ENCODE measurements at regions not wholly inside any gene's neighbourhood (a gene's known extent, or its start where the extent isn't known, plus 50 kb on each side); places are given as distances from the start of the nearest gene placed in this dataset.
"Not testable (repeated sequence)": the region's sequence is repeated elsewhere in the genome, so short reads cannot be mapped to it uniquely, and the experiment has no call there.

DNA sequence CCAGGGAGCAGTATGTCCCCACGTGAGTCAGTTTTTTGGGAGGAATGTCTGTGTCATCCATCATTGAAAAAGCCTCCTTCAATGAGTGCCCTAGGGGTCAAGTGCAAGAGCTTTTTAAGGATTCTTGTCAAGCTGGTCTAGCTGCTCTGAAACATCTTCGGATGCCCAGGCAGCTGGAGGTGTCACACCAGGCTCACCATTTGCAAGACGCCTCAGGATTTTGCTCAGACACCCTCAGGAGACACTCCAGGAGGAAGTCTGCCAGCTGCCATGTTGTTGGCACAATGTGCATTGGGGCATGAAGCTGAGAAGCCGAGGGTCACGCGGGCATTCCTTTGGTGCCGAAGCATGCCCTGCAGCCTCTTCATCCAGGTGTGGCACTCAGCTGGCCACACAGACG is 111.1 kb upstream of the S1PR3 start:
- CTCF ChIA-PET: no interaction called here
- Mint-ChIP-seq H3K9me3 (peaks cover 22% of the 10 kb centered on the region), H3K4me3 (no peak overlapping the region), H3K27ac (no peak overlapping the region), H3K36me3 (peaks cover 3% of the 10 kb centered on the region; the same call in 1 of the 2 replicates), H3K4me1 (no peaks in the 10 kb centered on the region), H3K27me3 (ENCODE audit: low read depth) (no peaks in the 10 kb centered on the region)
- DNase-seq (ENCODE audit: low spot score) (no peak), ATAC-seq (no peak)
- TF ChIP-seq, protein P1, sequence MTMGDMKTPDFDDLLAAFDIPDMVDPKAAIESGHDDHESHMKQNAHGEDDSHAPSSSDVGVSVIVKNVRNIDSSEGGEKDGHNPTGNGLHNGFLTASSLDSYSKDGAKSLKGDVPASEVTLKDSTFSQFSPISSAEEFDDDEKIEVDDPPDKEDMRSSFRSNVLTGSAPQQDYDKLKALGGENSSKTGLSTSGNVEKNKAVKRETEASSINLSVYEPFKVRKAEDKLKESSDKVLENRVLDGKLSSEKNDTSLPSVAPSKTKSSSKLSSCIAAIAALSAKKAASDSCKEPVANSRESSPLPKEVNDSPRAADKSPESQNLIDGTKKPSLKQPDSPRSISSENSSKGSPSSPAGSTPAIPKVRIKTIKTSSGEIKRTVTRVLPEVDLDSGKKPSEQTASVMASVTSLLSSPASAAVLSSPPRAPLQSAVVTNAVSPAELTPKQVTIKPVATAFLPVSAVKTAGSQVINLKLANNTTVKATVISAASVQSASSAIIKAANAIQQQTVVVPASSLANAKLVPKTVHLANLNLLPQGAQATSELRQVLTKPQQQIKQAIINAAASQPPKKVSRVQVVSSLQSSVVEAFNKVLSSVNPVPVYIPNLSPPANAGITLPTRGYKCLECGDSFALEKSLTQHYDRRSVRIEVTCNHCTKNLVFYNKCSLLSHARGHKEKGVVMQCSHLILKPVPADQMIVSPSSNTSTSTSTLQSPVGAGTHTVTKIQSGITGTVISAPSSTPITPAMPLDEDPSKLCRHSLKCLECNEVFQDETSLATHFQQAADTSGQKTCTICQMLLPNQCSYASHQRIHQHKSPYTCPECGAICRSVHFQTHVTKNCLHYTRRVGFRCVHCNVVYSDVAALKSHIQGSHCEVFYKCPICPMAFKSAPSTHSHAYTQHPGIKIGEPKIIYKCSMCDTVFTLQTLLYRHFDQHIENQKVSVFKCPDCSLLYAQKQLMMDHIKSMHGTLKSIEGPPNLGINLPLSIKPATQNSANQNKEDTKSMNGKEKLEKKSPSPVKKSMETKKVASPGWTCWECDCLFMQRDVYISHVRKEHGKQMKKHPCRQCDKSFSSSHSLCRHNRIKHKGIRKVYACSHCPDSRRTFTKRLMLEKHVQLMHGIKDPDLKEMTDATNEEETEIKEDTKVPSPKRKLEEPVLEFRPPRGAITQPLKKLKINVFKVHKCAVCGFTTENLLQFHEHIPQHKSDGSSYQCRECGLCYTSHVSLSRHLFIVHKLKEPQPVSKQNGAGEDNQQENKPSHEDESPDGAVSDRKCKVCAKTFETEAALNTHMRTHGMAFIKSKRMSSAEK (CRISPR knock-in tag; IDR thresholded peaks at IDR 0.05; ENCODE audit: borderline replicate concordance): no peak
- TF ChIP-seq ELF4 (CRISPR knock-in tag; IDR thresholded peaks at IDR 0.05; ENCODE audit: low read depth) (no peak), CREB1 (CRISPR knock-in tag; IDR thresholded peaks at IDR 0.05) (no peak), ESRRA (CRISPR knock-in tag; IDR thresholded peaks at IDR 0.05; ENCODE audit: borderline replicate concordance) (no peak), NR1H2 (CRISPR knock-in tag; IDR thresholded peaks at IDR 0.05) (no peak), FOXK1 (CRISPR knock-in tag; IDR thresholded peaks at IDR 0.05) (no peak), FOXP1 (CRISPR knock-in tag; IDR thresholded peaks at IDR 0.05; ENCODE audit: borderline replicate concordance) (no peak), ZNF219 (CRISPR knock-in tag; IDR thresholded peaks at IDR 0.05; ENCODE audit: borderline replicate concordance) (no peak), FOXJ3 (CRISPR knock-in tag; IDR thresholded peaks at IDR 0.05; ENCODE audit: borderline replicate concordance) (no peak)
- TF ChIP-seq, protein P2, sequence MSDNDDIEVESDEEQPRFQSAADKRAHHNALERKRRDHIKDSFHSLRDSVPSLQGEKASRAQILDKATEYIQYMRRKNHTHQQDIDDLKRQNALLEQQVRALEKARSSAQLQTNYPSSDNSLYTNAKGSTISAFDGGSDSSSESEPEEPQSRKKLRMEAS (CRISPR knock-in tag; IDR thresholded peaks at IDR 0.05): no peak
- TF ChIP-seq, protein P3, sequence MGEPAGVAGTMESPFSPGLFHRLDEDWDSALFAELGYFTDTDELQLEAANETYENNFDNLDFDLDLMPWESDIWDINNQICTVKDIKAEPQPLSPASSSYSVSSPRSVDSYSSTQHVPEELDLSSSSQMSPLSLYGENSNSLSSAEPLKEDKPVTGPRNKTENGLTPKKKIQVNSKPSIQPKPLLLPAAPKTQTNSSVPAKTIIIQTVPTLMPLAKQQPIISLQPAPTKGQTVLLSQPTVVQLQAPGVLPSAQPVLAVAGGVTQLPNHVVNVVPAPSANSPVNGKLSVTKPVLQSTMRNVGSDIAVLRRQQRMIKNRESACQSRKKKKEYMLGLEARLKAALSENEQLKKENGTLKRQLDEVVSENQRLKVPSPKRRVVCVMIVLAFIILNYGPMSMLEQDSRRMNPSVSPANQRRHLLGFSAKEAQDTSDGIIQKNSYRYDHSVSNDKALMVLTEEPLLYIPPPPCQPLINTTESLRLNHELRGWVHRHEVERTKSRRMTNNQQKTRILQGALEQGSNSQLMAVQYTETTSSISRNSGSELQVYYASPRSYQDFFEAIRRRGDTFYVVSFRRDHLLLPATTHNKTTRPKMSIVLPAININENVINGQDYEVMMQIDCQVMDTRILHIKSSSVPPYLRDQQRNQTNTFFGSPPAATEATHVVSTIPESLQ (CRISPR knock-in tag; IDR thresholded peaks at IDR 0.05): no peak
- TF ChIP-seq, protein P4, sequence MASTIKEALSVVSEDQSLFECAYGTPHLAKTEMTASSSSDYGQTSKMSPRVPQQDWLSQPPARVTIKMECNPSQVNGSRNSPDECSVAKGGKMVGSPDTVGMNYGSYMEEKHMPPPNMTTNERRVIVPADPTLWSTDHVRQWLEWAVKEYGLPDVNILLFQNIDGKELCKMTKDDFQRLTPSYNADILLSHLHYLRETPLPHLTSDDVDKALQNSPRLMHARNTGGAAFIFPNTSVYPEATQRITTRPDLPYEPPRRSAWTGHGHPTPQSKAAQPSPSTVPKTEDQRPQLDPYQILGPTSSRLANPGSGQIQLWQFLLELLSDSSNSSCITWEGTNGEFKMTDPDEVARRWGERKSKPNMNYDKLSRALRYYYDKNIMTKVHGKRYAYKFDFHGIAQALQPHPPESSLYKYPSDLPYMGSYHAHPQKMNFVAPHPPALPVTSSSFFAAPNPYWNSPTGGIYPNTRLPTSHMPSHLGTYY (CRISPR knock-in tag; IDR thresholded peaks at IDR 0.05): no peak
- POLR2A ChIA-PET: no interaction called here

DNA sequence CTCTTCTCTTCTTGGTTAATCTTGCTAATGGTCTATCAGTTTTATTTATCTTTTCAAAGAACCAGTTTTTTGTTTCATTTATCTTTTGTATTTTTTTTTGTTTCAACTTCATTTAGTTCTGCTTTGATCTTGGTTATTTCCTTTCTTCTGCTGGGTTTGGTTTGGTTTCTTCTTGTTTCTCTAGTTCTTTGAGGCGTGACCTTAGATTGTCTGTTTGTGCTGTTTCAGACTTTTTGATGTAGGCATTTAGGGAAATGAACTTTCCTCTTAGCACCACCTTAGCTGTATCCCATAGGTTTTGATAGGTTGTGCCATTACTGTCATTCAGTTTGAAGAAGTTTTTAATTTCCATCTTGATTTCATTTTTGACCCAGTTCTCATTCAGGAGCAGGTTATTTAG is 107.0 kb upstream of the S1PR3 start:
- H3K27ac Mint-ChIP-seq; ATAC-seq; H3K36me3 Mint-ChIP-seq; DNase-seq (ENCODE audit: low spot score); CTCF ChIA-PET; H3K4me3 Mint-ChIP-seq; H3K4me1 Mint-ChIP-seq; H3K27me3 Mint-ChIP-seq (ENCODE audit: low read depth): not testable (repeated sequence)
- POLR2A ChIA-PET: interaction anchor here (0.8 kb wide), 1 partner anchor 86 kb away, joined by 3 read pairs; no protein-coding TSS in a partner anchor
- peaks cover 18% of the 10 kb centered on the region for H3K9me3 Mint-ChIP-seq

DNA sequence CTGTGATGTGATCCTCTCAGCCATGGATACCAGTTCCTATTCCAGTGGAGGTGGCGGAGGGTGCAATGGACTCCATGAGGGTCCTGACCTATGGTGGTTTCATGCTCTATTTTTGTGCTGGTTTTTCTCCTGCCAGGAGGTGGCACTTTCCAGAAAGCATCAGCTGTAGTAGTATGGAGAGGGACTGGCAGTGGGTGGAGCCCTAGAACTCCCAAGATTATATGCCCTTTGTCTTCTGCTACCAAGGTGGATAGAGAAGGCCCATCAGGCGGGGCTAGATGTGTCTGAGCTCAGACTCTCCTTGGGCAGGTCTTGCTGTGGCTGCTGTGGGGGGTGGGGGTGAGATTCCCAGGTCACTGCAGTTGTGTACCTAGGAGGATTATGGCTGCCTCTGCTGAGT is 104.5 kb upstream of the S1PR3 start:
- DNase-seq (ENCODE audit: low spot score); H3K4me1 Mint-ChIP-seq; H3K36me3 Mint-ChIP-seq; H3K27ac Mint-ChIP-seq; H3K27me3 Mint-ChIP-seq (ENCODE audit: low read depth); H3K4me3 Mint-ChIP-seq; POLR2A ChIA-PET; ATAC-seq; CTCF ChIA-PET: not testable (repeated sequence)
- peaks cover 18% of the 10 kb centered on the region for H3K9me3 Mint-ChIP-seq

DNA sequence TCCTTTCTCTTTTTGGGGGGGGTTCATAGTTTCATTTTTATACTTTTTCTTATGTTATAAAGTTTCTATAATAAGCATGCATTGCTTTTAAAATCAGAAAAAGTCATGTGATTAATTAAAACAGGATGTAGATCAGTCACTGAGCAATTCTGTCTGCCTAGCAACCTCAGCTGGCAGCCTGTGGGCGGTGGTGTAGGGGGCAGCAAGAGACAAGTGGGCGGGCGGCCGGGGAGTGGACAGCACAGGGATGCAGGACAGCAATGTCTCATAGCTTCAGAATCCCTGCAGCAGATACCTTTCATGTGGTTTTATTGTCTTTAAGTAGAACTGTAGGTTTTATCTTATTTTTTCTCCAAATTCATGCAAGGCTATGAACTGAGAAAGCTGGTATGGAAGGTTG is 101.9 kb upstream of the S1PR3 start:
- Mint-ChIP-seq H3K4me3 (no peak overlapping the region), H3K9me3 (peaks cover under 1% of the 10 kb centered on the region; the same call in 1 of the 2 replicates), H3K36me3 (no peaks in the 10 kb centered on the region), H3K27me3 (ENCODE audit: low read depth) (no peaks in the 10 kb centered on the region), H3K4me1 (no peaks in the 10 kb centered on the region), H3K27ac (no peak overlapping the region)
- DNase-seq (ENCODE audit: low spot score): no peak
- ChIA-PET POLR2A (no interaction called here), CTCF (no interaction called here)
- ATAC-seq: no peak
- TF ChIP-seq GTF2I (CRISPR knock-in tag; conservative IDR thresholded peaks at IDR 0.05) (no peak), SOX15 (CRISPR knock-in tag; IDR thresholded peaks at IDR 0.05) (no peak), ZNF416 (CRISPR knock-in tag; IDR thresholded peaks at IDR 0.05) (no peak), TP53 (CRISPR knock-in tag; IDR thresholded peaks at IDR 0.05) (no peak), ZNF423 (CRISPR knock-in tag; IDR thresholded peaks at IDR 0.05) (no peak), FOXP1 (CRISPR knock-in tag; IDR thresholded peaks at IDR 0.05; ENCODE audit: borderline replicate concordance) (no peak)
- TF ChIP-seq, protein P5, sequence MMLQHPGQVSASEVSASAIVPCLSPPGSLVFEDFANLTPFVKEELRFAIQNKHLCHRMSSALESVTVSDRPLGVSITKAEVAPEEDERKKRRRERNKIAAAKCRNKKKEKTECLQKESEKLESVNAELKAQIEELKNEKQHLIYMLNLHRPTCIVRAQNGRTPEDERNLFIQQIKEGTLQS (CRISPR knock-in tag; conservative IDR thresholded peaks at IDR 0.05): no peak
- TF ChIP-seq, protein P6, sequence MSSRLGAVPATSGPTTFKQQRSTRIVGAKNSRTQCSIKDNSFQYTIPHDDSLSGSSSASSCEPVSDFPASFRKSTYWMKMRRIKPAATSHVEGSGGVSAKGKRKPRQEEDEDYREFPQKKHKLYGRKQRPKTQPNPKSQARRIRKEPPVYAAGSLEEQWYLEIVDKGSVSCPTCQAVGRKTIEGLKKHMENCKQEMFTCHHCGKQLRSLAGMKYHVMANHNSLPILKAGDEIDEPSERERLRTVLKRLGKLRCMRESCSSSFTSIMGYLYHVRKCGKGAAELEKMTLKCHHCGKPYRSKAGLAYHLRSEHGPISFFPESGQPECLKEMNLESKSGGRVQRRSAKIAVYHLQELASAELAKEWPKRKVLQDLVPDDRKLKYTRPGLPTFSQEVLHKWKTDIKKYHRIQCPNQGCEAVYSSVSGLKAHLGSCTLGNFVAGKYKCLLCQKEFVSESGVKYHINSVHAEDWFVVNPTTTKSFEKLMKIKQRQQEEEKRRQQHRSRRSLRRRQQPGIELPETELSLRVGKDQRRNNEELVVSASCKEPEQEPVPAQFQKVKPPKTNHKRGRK (CRISPR knock-in tag; IDR thresholded peaks at IDR 0.05; ENCODE audit: borderline replicate concordance): no peak

All from WTC11 (cell line).